Activated CD8-positive, alpha-beta T cell treated with anti-CD3 and anti-CD28 coated beads for 36 hours (primary cell): ENCODE measurements at regions not wholly inside any gene's neighbourhood (a gene's known extent, or its start where the extent isn't known, plus 50 kb on each side); places are given as distances from the start of the nearest gene placed in this dataset.

ENCODE experiments used
- ATAC-seq: fragments of 200-7000 bp; cut with Tn5 transposase; one replicate; pipeline ENCODE4 v1.10.0; 2021; ENCODE audit warnings: mild to moderate bottlenecking, moderate library complexity
- CTCF ChIA-PET: fragments of 350-600 bp; sonication (Branson Sonifier 250); formaldehyde crosslinking; loops from one replicate; lab custom pipeline; 2021; ENCODE audit warnings: antibody characterized with exemption; lab: Charles Lee
- POLR2A ChIA-PET: fragments of 350-600 bp; sonication (Branson Sonifier 250); formaldehyde crosslinking; loops from one replicate; lab custom pipeline; 2021; ENCODE audit warnings: antibody characterized with exemption; lab: Charles Lee
- DNase-seq: peaks from one replicate; pipeline ENCODE4 v3.0.0-alpha.2; 2020
- H3K27ac Mint-ChIP-seq: one replicate; pipeline ENCODE4 v1.8.0; 2021; ENCODE audit warnings: mild to moderate bottlenecking, mixed read lengths
- H3K27me3 Mint-ChIP-seq: one replicate; pipeline ENCODE4 v1.8.0; 2021; ENCODE audit warnings: mixed read lengths
- H3K36me3 Mint-ChIP-seq: one replicate; pipeline ENCODE4 v1.8.0; 2021; ENCODE audit warnings: low read depth, mixed read lengths
- H3K4me1 Mint-ChIP-seq: one replicate; pipeline ENCODE4 v1.8.0; 2021; ENCODE audit warnings: low read depth, mixed read lengths
- H3K4me3 Mint-ChIP-seq: one replicate; pipeline ENCODE4 v1.8.0; 2021; ENCODE audit warnings: mild to moderate bottlenecking, moderate library complexity, mixed read lengths
- H3K9me3 Mint-ChIP-seq: one replicate; pipeline ENCODE4 v1.8.0; 2021; ENCODE audit warnings: mixed read lengths
- intact Hi-C: fragments of 100-400 bp; cut with micrococcal nuclease; formaldehyde crosslinking; loops from one replicate; pipeline ENCODE4 v1.10.0; 2022
- TF ChIP-seq, protein P1 (sequence below): fragments of 200-600 bp; IDR thresholded peaks from one replicate; pipeline ENCODE4 v1.8.0; 2022; ENCODE audit warnings: antibody characterized with exemption, mild to moderate bottlenecking

DNA sequence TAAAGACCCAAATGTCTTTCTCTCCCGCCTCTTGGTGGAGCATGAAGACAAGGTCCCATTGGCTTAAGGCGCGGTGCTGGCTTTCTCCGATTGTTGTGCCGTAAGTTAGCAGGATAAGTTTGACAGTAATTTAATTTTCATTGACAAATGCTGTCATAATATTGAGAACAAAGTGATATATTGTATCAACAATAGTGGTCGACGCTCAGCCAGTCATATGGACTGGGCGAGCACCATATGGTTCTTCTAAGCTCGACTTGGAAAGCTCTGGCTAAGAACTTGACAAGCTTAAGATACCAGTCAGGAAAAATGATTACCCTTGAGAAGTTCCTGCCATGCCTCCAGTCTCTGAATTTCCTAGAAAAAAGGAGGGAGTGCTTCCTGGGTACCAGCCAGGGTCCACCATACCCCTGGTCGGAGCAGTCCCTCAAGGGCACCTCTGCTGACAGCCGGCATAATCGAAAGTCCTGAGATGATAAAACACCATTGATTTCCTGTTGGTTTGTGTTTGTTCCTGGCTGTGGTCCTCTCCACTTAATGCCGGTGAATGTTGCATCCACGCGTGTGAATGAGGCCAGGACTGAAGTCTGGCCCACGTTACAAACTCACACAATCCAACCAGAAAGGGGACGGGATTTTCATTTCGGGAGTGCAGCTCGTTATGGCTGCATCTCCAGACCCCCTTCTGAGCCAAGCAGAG is 262.1 kb downstream of the ZNF536 start:
- H3K4me3 Mint-ChIP-seq = no peak overlapping the region
- TF ChIP-seq, protein P1, sequence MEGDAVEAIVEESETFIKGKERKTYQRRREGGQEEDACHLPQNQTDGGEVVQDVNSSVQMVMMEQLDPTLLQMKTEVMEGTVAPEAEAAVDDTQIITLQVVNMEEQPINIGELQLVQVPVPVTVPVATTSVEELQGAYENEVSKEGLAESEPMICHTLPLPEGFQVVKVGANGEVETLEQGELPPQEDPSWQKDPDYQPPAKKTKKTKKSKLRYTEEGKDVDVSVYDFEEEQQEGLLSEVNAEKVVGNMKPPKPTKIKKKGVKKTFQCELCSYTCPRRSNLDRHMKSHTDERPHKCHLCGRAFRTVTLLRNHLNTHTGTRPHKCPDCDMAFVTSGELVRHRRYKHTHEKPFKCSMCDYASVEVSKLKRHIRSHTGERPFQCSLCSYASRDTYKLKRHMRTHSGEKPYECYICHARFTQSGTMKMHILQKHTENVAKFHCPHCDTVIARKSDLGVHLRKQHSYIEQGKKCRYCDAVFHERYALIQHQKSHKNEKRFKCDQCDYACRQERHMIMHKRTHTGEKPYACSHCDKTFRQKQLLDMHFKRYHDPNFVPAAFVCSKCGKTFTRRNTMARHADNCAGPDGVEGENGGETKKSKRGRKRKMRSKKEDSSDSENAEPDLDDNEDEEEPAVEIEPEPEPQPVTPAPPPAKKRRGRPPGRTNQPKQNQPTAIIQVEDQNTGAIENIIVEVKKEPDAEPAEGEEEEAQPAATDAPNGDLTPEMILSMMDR = no peak
- intact Hi-C loops = no loop called here
- H3K36me3 Mint-ChIP-seq = no peaks in the 10 kb centered on the region
- no peak for ATAC-seq
- H3K27me3 Mint-ChIP-seq = peaks cover 1% of the 10 kb centered on the region
- H3K4me1 Mint-ChIP-seq = no peaks in the 10 kb centered on the region
- no peaks in the 10 kb centered on the region for H3K9me3 Mint-ChIP-seq
- H3K27ac Mint-ChIP-seq = no peak overlapping the region
- no peak for DNase-seq
- ChIA-PET POLR2A (no interaction called here), CTCF (no interaction called here)

DNA sequence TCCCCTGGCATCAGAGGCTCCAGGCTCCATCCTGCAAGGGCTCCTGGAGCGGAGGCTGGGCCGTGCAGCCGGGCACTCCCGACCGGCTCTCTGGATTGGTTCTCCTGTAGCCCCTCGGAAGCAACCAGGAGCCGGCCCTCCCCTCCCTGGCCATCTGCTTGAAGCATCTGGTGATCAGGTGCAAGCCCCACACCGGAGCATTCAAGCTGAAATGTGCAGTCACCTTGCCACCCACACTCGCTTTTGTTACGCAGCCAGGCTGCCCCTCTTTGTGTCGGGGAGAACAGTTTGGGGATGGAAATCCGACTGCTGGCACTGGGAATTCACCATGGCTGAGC is 258.8 kb downstream of the ZNF536 start:
- POLR2A ChIA-PET = no interaction called here
- Mint-ChIP-seq H3K4me1 (no peaks in the 10 kb centered on the region), H3K36me3 (no peaks in the 10 kb centered on the region), H3K27me3 (peaks cover 1% of the 10 kb centered on the region), H3K9me3 (no peaks in the 10 kb centered on the region), H3K27ac (no peak overlapping the region), H3K4me3 (no peak overlapping the region)
- DNase-seq (no peak), ATAC-seq (no peak)
- TF ChIP-seq, protein P1 = no peak
- CTCF ChIA-PET = no interaction called here
- intact Hi-C loops = no loop called here

DNA sequence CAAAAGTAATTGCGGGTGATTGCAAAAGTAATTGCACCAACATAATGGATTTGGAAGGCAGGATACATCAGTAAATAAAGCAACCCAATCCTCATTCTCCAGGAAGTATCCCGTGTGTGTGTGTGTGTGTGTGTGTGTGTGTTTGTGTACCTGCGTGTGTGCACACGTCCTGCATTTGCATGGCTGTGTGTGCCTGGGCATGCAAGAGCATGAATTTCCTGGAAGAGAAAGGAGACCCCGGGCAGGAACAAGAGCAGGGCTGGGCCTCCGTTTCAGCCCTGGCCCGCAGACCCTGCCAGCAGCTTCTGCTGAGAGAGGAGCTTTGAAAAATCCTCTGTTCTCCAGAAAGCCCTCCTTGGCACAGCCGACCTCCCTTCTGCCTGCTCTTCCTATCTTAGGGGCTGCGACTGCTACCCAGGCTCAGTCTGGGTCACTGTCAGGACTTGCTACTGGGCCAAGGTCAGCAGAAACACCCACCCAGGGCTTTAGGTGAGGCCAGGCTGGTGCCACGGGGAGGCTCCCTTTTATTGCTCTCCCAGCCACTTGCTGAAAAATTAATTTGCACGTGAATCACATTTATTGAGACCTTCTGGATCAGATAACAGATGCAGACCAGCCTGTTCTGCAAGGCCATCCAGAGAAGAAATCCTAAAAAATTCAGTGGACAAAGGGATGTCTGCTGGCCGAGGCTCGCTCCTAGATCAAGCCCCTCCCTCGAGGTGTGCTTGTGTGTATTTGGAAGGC is 258.3 kb downstream of the ZNF536 start:
- ATAC-seq = no peak
- POLR2A ChIA-PET = interaction anchor here (0.6 kb wide), 1 partner anchor 74 kb away, joined by 3 read pairs; no protein-coding TSS in a partner anchor
- H3K27me3 Mint-ChIP-seq = peaks cover 1% of the 10 kb centered on the region
- no peaks in the 10 kb centered on the region for H3K36me3 Mint-ChIP-seq
- no peaks in the 10 kb centered on the region for H3K4me1 Mint-ChIP-seq
- H3K9me3 Mint-ChIP-seq = no peaks in the 10 kb centered on the region
- intact Hi-C loops = no loop called here
- H3K4me3 Mint-ChIP-seq = no peak overlapping the region
- CTCF ChIA-PET = no interaction called here
- TF ChIP-seq, protein P1 = no peak
- no peak overlapping the region for H3K27ac Mint-ChIP-seq
- DNase-seq = no peak

DNA sequence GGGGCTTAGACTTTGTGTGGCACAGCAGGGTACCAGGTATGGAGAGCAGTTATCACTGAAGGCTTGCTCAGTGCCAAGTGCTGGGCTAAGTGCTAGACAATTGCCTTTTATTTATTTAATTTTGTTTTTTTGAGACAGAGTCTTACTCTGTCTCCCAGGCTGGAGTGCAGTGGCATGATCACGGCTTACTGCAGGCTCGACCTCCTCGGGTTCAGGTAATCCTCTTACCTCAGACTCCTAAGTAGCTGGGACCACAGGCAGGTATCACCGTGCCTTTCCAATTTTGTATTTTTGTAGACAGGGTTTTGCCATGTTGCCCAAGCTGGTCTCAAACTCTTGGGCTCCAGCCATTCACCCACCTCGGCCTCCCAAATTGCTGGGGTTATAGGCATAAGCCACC is 256.9 kb downstream of the ZNF536 start:
- Mint-ChIP-seq H3K4me1 (no peaks in the 10 kb centered on the region), H3K27ac (no peak overlapping the region), H3K9me3 (peaks cover 9% of the 10 kb centered on the region), H3K36me3 (no peaks in the 10 kb centered on the region), H3K4me3 (no peak overlapping the region), H3K27me3 (peaks cover 1% of the 10 kb centered on the region)
- CTCF ChIA-PET = no interaction called here
- intact Hi-C loops = no loop called here
- POLR2A ChIA-PET = no interaction called here
- ATAC-seq (no peak), DNase-seq (no peak)
- TF ChIP-seq, protein P1 = no peak

DNA sequence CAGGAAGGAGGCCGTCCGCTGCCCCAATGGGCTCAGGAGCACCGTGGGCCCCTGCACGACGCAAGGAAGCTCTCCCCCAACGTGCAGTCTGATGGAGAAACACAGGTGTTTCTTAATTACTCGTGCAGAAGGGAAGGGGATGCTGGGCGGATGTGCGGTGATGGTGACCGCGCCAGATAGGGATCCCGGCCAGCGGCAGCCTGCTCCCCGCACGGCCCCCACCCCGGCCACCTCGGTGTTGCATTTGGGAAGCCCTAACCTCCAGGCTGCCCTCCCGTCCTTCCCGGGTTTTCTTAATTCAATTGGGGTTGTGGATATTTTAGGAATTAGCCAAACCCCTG is 254.4 kb downstream of the ZNF536 start:
- Mint-ChIP-seq H3K36me3 (no peaks in the 10 kb centered on the region), H3K27me3 (peaks cover 1% of the 10 kb centered on the region), H3K4me3 (no peak overlapping the region), H3K27ac (no peak overlapping the region), H3K4me1 (no peaks in the 10 kb centered on the region), H3K9me3 (peaks cover 17% of the 10 kb centered on the region)
- ChIA-PET CTCF (no interaction called here), POLR2A (no interaction called here)
- TF ChIP-seq, protein P1 = no peak
- DNase-seq = no peak
- ATAC-seq = no peak
- intact Hi-C loops = no loop called here
